Fibroblast of lung (primary cell): ENCODE measurements at regions not wholly inside any gene's neighbourhood (a gene's known extent, or its start where the extent isn't known, plus 50 kb on each side); places are given as distances from the start of the nearest gene placed in this dataset.
A peak's percentile ranks its signal among the peaks of the same experiment; 100 is the strongest.

ENCODE experiments used
- EZH2 ChIP-seq: IDR thresholded peaks from 2 replicates; pipeline ENCODE4 v1.5.1; 2012; ENCODE audit warnings: low read length, control low read depth, mild to moderate bottlenecking; ENCODE audit errors: missing control alignments
- TF ChIP-seq, protein P1 (sequence below), 2 donors: IDR thresholded peaks in 1 of 2; conservative IDR thresholded peaks in 1 of 2; 1 replicate in 1 of 2; 2 replicates in 1 of 2; pipeline ENCODE4 v1.5.1; 2011 to 2012; ENCODE audit warnings: low read length in 2 of 2, control low read depth in 1 of 2, inconsistent platforms in 1 of 2, low read depth in 1 of 2, mild to moderate bottlenecking in 1 of 2

DNA sequence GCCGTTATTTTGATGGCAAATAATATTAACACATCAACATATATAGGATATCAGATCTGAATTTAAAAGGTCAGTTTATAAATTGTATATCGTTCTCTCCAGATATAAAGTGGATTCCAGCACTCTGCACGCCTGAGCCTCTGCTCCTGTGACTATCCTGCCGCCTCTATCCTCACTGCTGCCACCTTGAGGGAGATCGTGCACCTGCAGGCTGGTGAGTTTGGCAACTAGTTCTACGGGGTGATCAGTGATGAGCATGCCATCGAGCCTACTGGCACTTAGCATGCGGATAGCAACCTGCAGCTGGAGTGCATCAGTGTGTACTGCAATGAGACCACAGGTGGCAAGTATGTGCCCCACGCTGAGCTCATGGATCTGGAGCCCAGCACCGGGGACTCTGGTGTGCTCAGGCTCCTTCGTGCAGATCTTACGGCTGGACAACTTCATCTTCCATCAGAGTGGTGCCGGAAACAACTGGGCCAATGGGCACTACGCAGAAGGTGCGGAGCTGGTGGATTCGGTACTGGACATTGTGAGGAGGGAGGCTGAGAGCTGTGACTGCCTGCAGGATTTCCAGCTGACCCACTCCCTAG lies 84.9 kb downstream of the FBXO5 start:
- no peak for TF ChIP-seq EZH2
- TF ChIP-seq, protein P1, sequence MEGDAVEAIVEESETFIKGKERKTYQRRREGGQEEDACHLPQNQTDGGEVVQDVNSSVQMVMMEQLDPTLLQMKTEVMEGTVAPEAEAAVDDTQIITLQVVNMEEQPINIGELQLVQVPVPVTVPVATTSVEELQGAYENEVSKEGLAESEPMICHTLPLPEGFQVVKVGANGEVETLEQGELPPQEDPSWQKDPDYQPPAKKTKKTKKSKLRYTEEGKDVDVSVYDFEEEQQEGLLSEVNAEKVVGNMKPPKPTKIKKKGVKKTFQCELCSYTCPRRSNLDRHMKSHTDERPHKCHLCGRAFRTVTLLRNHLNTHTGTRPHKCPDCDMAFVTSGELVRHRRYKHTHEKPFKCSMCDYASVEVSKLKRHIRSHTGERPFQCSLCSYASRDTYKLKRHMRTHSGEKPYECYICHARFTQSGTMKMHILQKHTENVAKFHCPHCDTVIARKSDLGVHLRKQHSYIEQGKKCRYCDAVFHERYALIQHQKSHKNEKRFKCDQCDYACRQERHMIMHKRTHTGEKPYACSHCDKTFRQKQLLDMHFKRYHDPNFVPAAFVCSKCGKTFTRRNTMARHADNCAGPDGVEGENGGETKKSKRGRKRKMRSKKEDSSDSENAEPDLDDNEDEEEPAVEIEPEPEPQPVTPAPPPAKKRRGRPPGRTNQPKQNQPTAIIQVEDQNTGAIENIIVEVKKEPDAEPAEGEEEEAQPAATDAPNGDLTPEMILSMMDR (conservative IDR thresholded peaks at IDR 0.05 in 1 of 2, IDR thresholded peaks at IDR 0.05 in 1 of 2; ENCODE audit: low read depth in 1 of 2, low read length in 2 of 2): peak; percentile 85 to 95
